Kidney (tissue), 13 donors: ENCODE measurements at regions not wholly inside any gene's neighbourhood (a gene's known extent, or its start where the extent isn't known, plus 50 kb on each side); places are given as distances from the start of the nearest gene placed in this dataset.

Source experiments
- DNase-seq, 5 donors: peaks; one replicate each; pipeline ENCODE4 v3.0.0-alpha.2; 2013 to 2020
- FAIRE-seq: peaks from 2 replicates; lab custom pipeline; 2012; peaks lifted over from hg19 to GRCh38; lab: Jason Lieb, UNC
- H3K27ac ChIP-seq, 2 donors: one replicate each; pipeline ENCODE4 v1.7.0; 2013; ENCODE audit warnings: low read depth in 2 of 2, low read length in 2 of 2, inconsistent platforms in 1 of 2
- H3K27me3 ChIP-seq: one replicate; pipeline ENCODE4 v1.7.1; 2013; ENCODE audit warnings: low read length, inconsistent platforms; ENCODE audit not compliant: control insufficient read depth, insufficient read depth
- H3K36me3 ChIP-seq, 3 donors: one replicate each; pipeline versions ENCODE4 v1.7.0 to v1.7.1; 2013; ENCODE audit warnings: low read length in 3 of 3, control low read depth in 1 of 3, inconsistent platforms in 1 of 3; ENCODE audit not compliant: insufficient read depth in 3 of 3, control insufficient read depth in 2 of 3
- H3K4me1 ChIP-seq, 3 donors: one replicate each; pipeline versions ENCODE4 v1.7.0 to v1.7.1; 2013; ENCODE audit warnings: low read length in 3 of 3, inconsistent platforms in 1 of 3, low read depth in 1 of 3; ENCODE audit not compliant: control insufficient read depth in 2 of 3, insufficient read depth in 2 of 3
- H3K4me3 ChIP-seq, 3 donors: one replicate each; pipeline versions ENCODE4 v1.7.0 to v1.8.1; 2013; ENCODE audit warnings: low read length in 3 of 3, control low read depth in 1 of 3, inconsistent platforms in 1 of 3
- H3K9ac ChIP-seq, 3 donors: one replicate each; pipeline versions ENCODE4 v1.7.0 to v1.7.1; 2013; ENCODE audit warnings: low read length in 3 of 3, control low read depth in 1 of 3, inconsistent platforms in 1 of 3
- H3K9me3 ChIP-seq, 3 donors: one replicate each; pipeline versions ENCODE4 v1.7.0 to v1.7.1; 2013; ENCODE audit warnings: low read length in 3 of 3, control low read depth in 1 of 3, inconsistent platforms in 1 of 3; ENCODE audit not compliant: control insufficient read depth in 2 of 3, insufficient read depth in 1 of 3
- CTCF ChIP-seq: IDR thresholded peaks from 3 replicates; pipeline ENCODE4 v1.5.1; 2012; ENCODE audit warnings: mild to moderate bottlenecking, moderate library complexity, borderline replicate concordance; ENCODE audit not compliant: insufficient read depth; ENCODE audit errors: extremely low read depth
- intact Hi-C: fragments of 100-400 bp; cut with DNase I; formaldehyde crosslinking; loops from one replicate; pipeline ENCODE4 v1.11.1; 2022
- donor health status: control.
- donor health status: control.
- donor health status: control.
- donor health status: control.
- donor health status: control.
- donor health status: DM: yes; HTN: yes; CAD: no.
- donor health status: Normal renal cell carcinoma (clear cell type).

DNA sequence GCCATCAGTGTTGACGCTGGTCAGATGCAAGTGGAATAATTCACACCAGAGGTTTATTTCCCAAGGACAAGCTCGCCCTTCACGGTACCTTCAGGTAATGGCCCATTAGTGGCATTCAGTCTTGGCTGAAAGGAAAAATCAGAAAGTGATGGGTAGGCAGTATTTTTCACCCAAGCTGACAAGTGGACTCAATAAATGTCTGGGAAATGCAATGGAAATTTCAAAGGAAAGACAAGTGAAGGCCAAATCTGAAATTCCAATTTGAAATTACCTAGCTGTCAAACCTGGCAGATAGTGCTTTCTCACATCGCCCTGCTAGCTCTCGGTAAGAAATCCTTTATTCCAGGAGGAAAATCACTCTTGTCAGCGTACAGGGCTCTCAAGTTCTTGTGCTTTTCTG lies 413.5 kb downstream of the OCA2 start:
- intact Hi-C loops: no loop called here
- no peak overlapping the region for H3K27ac ChIP-seq
- TF ChIP-seq CTCF: no peak
- H3K36me3 ChIP-seq: no peaks in the 10 kb centered on the region
- no peaks in the 10 kb centered on the region for H3K4me1 ChIP-seq
- DNase-seq: no peak
- no peak overlapping the region for H3K4me3 ChIP-seq
- H3K9ac ChIP-seq: no peak overlapping the region
- no peaks in the 10 kb centered on the region for H3K9me3 ChIP-seq
- no peaks in the 10 kb centered on the region for H3K27me3 ChIP-seq
- FAIRE-seq: no peak

- FAIRE-seq: no peak
These were observed 416.0 kb downstream of the OCA2 start for GRCh38 chr15:27683121-27683520.

DNA sequence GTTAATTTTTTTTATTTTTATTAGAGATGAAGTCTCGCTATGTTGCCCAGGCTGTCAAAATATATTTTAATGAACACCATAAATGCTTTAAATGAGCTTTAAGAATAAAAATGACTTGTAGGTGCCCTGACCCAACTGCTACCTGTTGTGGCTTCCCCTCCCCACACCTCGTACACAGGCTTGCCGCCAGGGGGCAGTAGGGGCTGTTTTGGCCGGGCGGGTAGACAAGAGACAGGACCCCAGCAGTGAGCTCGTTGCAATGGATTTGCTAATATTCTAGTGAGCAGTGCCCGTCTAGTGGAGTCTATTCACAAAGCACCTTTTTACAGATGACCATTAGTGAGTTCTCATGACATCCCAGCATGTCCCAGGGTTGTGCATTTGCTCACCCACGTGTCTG lies 418.1 kb downstream of the OCA2 start:
- Histone ChIP-seq H3K27me3 (no peaks in the 10 kb centered on the region), H3K4me3 (no peak overlapping the region), H3K27ac (no peak overlapping the region), H3K36me3 (no peaks in the 10 kb centered on the region), H3K9me3 (no peaks in the 10 kb centered on the region), H3K9ac (no peak overlapping the region), H3K4me1 (no peaks in the 10 kb centered on the region)
- DNase-seq (peak in 1 of 5 donors; percentile 34), FAIRE-seq (no peak)
- no peak for TF ChIP-seq CTCF
- intact Hi-C loops: no loop called here

More at GRCh38 chr15:27683121-27683520, 416.0 kb downstream of the OCA2 start:
- no peak for TF ChIP-seq CTCF
- Histone ChIP-seq H3K4me1 (no peaks in the 10 kb centered on the region), H3K4me3 (no peak overlapping the region), H3K27me3 (no peaks in the 10 kb centered on the region), H3K27ac (no peak overlapping the region), H3K9me3 (no peaks in the 10 kb centered on the region), H3K9ac (no peak overlapping the region), H3K36me3 (no peaks in the 10 kb centered on the region)
- intact Hi-C loops: no loop called here
- no peak for DNase-seq
